Transverse colon (tissue), 4 donors: ENCODE measurements at regions not wholly inside any gene's neighbourhood (a gene's known extent, or its start where the extent isn't known, plus 50 kb on each side); places are given as distances from the start of the nearest gene placed in this dataset.

Source experiments
- DNase-seq: peaks from one replicate; pipeline ENCODE4 v3.0.0-alpha.2; 2019
- H3K27ac ChIP-seq, 4 donors: fragments of 200-600 bp; sonication (generic); 2 replicates each; pipeline ENCODE4 v1.5.1; 2016 to 2018; ENCODE audit warnings: inconsistent platforms in 4 of 4
- H3K27me3 ChIP-seq: fragments of 200-600 bp; sonication (generic); 2 replicates; pipeline ENCODE4 v1.5.1; 2017; ENCODE audit warnings: inconsistent platforms
- H3K36me3 ChIP-seq, 4 donors: fragments of 200-600 bp; sonication (generic); 2 replicates each; pipeline ENCODE4 v1.5.1; 2017 to 2019; ENCODE audit warnings: inconsistent platforms in 4 of 4
- H3K4me1 ChIP-seq, 4 donors: fragments of 200-600 bp; sonication (generic); 2 replicates each; pipeline ENCODE4 v1.5.1; 2017 to 2020; ENCODE audit warnings: inconsistent platforms in 4 of 4
- H3K4me3 ChIP-seq, 4 donors: fragments of 200-600 bp; sonication (generic); 1 replicate in 1 of 4; 2 replicates in 3 of 4; pipeline versions ENCODE4 v1.5.1 to v1.6.1; 2017 to 2019; ENCODE audit warnings: inconsistent platforms in 4 of 4
- H3K9me3 ChIP-seq, 2 donors: fragments of 200-600 bp; sonication (generic); 2 replicates each; pipeline ENCODE4 v1.5.1; 2017 to 2019; ENCODE audit warnings: inconsistent platforms in 2 of 2
- CTCF ChIP-seq, 5 experiments: fragments of 200-600 bp in 3 of 5; fragments of 450-650 bp in 2 of 5; sonication (generic) in 3 of 5; IDR thresholded peaks; 1 replicate in 2 of 5; 2 replicates in 3 of 5; pipeline ENCODE4 v1.5.1; 2016 to 2017; ENCODE audit warnings: antibody characterized with exemption in 5 of 5, inconsistent platforms in 3 of 5, mild to moderate bottlenecking in 2 of 5, moderate library complexity in 1 of 5
- EP300 ChIP-seq: sonication (generic); formaldehyde crosslinking; IDR thresholded peaks from one replicate; pipeline ENCODE4 v1.6.1; 2017; ENCODE audit warnings: antibody characterized with exemption, low read depth
- POLR2A ChIP-seq: fragments of 450-650 bp; IDR thresholded peaks from one replicate; pipeline ENCODE4 v1.6.1; 2016; ENCODE audit warnings: antibody characterized with exemption, mild to moderate bottlenecking, moderate library complexity
- POLR2AphosphoS5 ChIP-seq, 3 donors: sonication (generic); formaldehyde crosslinking; IDR thresholded peaks; one replicate each; pipeline ENCODE4 v1.6.1; 2016; ENCODE audit warnings: antibody characterized with exemption in 3 of 3
- WGBS, 2 donors: methylation state at CpG; one replicate each; pipeline ENCODE4 v1.1.5; 2018; ENCODE audit warnings: low coverage in 1 of 2; 5-methylcytosine and 5-hydroxymethylcytosine counted together
- in situ Hi-C, 4 donors: fragments of 200-750 bp; cut with MboI; loops; one replicate each; pipeline versions ENCODE4 v1.15.0 to v1.15.1; 2017; ENCODE audit warnings: low sequenced_read_pairs in 3 of 4, low pct_ligation_motif_present in 1 of 4, low pct_unique_long_range_greater_than_20kb in 1 of 4
- intact Hi-C: fragments of 100-400 bp; cut with DNase I; formaldehyde crosslinking; loops from one replicate; pipeline ENCODE4 v1.15.1; 2023; ENCODE audit warnings: low total_unique reads

- DNase-seq = no peak
- no peaks in the 10 kb centered on the region for H3K9me3 ChIP-seq
- no peaks in the 10 kb centered on the region for H3K4me1 ChIP-seq
- H3K27ac ChIP-seq = no peak overlapping the region
- H3K36me3 ChIP-seq = no peaks in the 10 kb centered on the region
- no peak overlapping the region for H3K4me3 ChIP-seq
- WGBS, 2 donors = 73 to 78% methylated on average over 3 of the region's 3 CpGs
- TF ChIP-seq EP300 (no peak), CTCF (IDR thresholded peaks at IDR 0.05) (no peak), POLR2A (no peak), POLR2AphosphoS5 (IDR thresholded peaks at IDR 0.05) (no peak)
- in situ Hi-C loops = no loop called here
- no peaks in the 10 kb centered on the region for H3K27me3 ChIP-seq
- intact Hi-C loops = no loop called here
These were observed 172.3 kb upstream of the RFX3 start for GRCh38 chr9:3698076-3698475.

- Histone ChIP-seq H3K4me3 (no peak overlapping the region), H3K27ac (no peak overlapping the region), H3K27me3 (no peaks in the 10 kb centered on the region), H3K9me3 (no peaks in the 10 kb centered on the region), H3K36me3 (no peaks in the 10 kb centered on the region), H3K4me1 (no peaks in the 10 kb centered on the region)
- DNase-seq = no peak
- no peak for TF ChIP-seq EP300
- no peak for TF ChIP-seq POLR2AphosphoS5 (IDR thresholded peaks at IDR 0.05)
- no peak for TF ChIP-seq CTCF (IDR thresholded peaks at IDR 0.05)
- TF ChIP-seq POLR2A = no peak
- WGBS, 2 donors = 51 to 63% methylated on average over 2 of the region's 2 CpGs
- in situ Hi-C loops (no loop called here), intact Hi-C loops (no loop called here)
These were observed 170.6 kb upstream of the RFX3 start for GRCh38 chr9:3696368-3696767.

DNA sequence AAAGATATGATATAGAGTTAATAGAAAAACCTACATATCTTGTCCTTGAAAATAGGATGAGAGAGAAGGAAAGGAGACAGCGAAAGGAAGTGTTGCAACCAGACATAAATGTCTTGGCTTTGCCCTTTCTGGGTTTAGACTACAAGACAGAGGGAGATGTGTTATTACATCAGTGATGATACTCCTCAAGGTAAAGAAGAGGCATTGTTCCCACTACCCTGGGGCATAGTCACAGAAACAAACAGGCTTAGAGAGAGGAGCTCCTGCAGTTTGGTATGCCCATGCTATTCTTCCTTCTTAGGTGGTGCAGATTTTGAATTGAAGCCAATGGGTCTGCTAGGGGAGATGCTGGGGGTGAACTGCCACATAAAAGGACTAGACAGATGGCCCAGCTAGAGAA, 166.8 kb upstream of the RFX3 start:
- TF ChIP-seq EP300 (no peak), POLR2A (no peak), POLR2AphosphoS5 (IDR thresholded peaks at IDR 0.05) (no peak), CTCF (IDR thresholded peaks at IDR 0.05) (no peak)
- Histone ChIP-seq H3K36me3 (no peaks in the 10 kb centered on the region), H3K4me1 (no peaks in the 10 kb centered on the region), H3K9me3 (no peaks in the 10 kb centered on the region), H3K27me3 (no peaks in the 10 kb centered on the region), H3K4me3 (no peak overlapping the region), H3K27ac (no peak overlapping the region)
- 98 to 100% methylated on average over 1 of the region's 1 CpG for WGBS, 2 donors
- intact Hi-C loops = no loop called here
- in situ Hi-C loops = no loop called here
- DNase-seq = no peak

GRCh38 chr9:3689555-3689954, 163.8 kb upstream of the RFX3 start:
- 78 to 90% methylated on average over 3 to 4 of the region's 4 CpGs for WGBS, 2 donors
- in situ Hi-C loops = no loop called here

More at GRCh38 chr9:3689555-3689954, 163.8 kb upstream of the RFX3 start:
- no peak for DNase-seq
- Histone ChIP-seq H3K9me3 (no peaks in the 10 kb centered on the region), H3K27ac (no peak overlapping the region), H3K27me3 (no peaks in the 10 kb centered on the region), H3K4me1 (no peaks in the 10 kb centered on the region), H3K4me3 (no peak overlapping the region), H3K36me3 (no peaks in the 10 kb centered on the region)
- no peak for TF ChIP-seq CTCF (IDR thresholded peaks at IDR 0.05)
- TF ChIP-seq POLR2AphosphoS5 (IDR thresholded peaks at IDR 0.05) = no peak
- no peak for TF ChIP-seq POLR2A
- no peak for TF ChIP-seq EP300
- intact Hi-C loops = no loop called here
